Mesodermal cell (in vitro differentiated cells): ENCODE measurements at regions not wholly inside any gene's neighbourhood (a gene's known extent, or its start where the extent isn't known, plus 50 kb on each side); places are given as distances from the start of the nearest gene placed in this dataset.
"Not testable (repeated sequence)": the region's sequence is repeated elsewhere in the genome, so short reads cannot be mapped to it uniquely, and the experiment has no call there.

Experiments
- H3K27ac ChIP-seq: 2 replicates; pipeline ENCODE4 v1.7.0; 2013; ENCODE audit warnings: mild to moderate bottlenecking, low read depth, low read length, moderate library complexity; ENCODE audit not compliant: severe bottlenecking
- H3K36me3 ChIP-seq: 2 replicates; pipeline ENCODE4 v1.7.1; 2013; ENCODE audit warnings: mild to moderate bottlenecking, low read length, moderate library complexity; ENCODE audit not compliant: control insufficient read depth, insufficient read depth
- H3K4me1 ChIP-seq: one replicate; pipeline ENCODE4 v1.7.1; 2013; ENCODE audit warnings: mild to moderate bottlenecking, low read length; ENCODE audit not compliant: insufficient read depth, control insufficient read depth, poor library complexity, severe bottlenecking
- H3K4me3 ChIP-seq: 2 replicates; pipeline ENCODE4 v1.7.0; 2013; ENCODE audit warnings: low read length, control low read depth, mild to moderate bottlenecking; ENCODE audit not compliant: insufficient read depth, poor library complexity, severe bottlenecking; ENCODE audit errors: extremely low read depth
- H3K9me3 ChIP-seq: 2 replicates; pipeline ENCODE4 v1.7.1; 2013; ENCODE audit warnings: mild to moderate bottlenecking, low read length, moderate library complexity; ENCODE audit not compliant: control insufficient read depth
- WGBS, 2 experiments: methylation state at CpG; one replicate each; pipeline ENCODE4 v1.1.5; 2013; ENCODE audit warnings: missing lambda C conversion rate in 2 of 2; ENCODE audit not compliant: insufficient coverage in 2 of 2; 5-methylcytosine and 5-hydroxymethylcytosine counted together

DNA sequence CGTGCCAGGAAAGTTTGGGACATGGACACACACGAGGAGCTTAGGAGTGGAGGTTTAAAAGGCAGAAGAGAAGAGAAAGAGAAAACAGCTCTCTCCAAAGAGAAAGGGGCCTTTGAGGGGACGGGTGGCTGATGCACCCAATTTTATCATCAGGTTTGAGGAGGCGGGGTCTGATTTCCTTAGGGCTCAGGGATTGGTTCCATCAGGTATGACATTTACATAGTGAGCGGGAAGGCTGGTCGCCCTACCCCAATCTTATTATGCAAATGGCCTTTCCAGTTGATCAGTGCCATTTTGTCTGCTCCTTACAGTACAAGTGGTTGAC is 749.1 kb upstream of the TPTE start:
- Histone ChIP-seq H3K27ac (no peak overlapping the region), H3K4me3 (no peak overlapping the region), H3K36me3 (no peaks in the 10 kb centered on the region), H3K4me1 (no peaks in the 10 kb centered on the region), H3K9me3 (peaks cover 93% of the 10 kb centered on the region)
- 58 to 63% methylated on average over 6 of the region's 6 CpGs for WGBS, 2 experiments

DNA sequence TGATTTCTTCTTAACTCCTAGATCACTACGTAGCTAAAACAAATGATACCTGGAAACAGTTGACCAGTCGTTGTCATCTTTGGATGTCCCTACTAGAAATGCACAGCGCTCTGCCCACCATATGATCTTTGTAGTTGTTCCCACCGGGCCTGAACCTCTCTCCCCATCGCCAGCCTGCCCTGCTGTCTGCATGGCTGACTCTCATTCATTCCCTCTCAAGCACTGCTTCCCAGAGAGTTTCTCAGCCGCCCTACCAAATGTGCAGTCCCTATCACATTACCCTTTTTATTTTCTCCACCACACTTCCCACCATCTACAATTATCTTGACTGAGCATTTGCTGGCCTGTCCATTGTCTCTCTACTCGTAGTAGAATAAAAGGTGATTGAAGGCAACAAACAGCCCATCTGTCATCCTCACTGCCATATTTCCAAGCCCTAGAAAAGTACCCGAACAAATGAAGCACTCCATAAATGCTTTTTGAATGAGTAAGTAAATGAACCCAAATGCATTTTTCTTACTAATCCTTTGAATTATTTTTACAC is 748.4 kb upstream of the TPTE start:
- 63 to 73% methylated on average over 7 of the region's 8 CpGs for WGBS, 2 experiments
- H3K4me1 ChIP-seq, H3K4me3 ChIP-seq, H3K36me3 ChIP-seq, H3K27ac ChIP-seq: not testable (repeated sequence)
- peaks cover 86% of the 10 kb centered on the region for H3K9me3 ChIP-seq

DNA sequence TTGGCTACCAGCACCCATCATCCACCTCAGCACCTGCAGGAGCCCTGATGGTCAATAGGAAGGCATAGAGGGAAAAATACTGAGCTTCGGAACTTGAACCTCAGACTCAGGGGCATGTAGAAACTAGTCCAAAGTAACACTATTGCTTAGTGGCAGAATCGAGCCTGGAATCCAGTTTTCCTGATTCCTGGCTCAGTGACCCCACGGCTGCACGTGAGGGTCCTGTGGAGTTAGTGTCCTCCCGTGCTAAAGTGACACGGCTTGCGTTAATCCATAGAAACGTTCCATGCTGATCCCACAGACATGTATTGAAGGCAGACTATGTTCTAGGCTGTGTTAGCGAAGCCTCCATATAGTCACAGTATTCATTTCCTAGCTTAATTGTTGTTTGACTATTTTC is 747.0 kb upstream of the TPTE start:
- WGBS, 2 experiments, result 62 to 71% methylated on average over 8 to 9 of the region's 9 CpGs
- H3K4me3 ChIP-seq, result no peak overlapping the region
- H3K9me3 ChIP-seq, result peaks cover 83% of the 10 kb centered on the region
- H3K27ac ChIP-seq, result no peak overlapping the region
- H3K4me1 ChIP-seq, result no peaks in the 10 kb centered on the region
- H3K36me3 ChIP-seq, result no peaks in the 10 kb centered on the region

DNA sequence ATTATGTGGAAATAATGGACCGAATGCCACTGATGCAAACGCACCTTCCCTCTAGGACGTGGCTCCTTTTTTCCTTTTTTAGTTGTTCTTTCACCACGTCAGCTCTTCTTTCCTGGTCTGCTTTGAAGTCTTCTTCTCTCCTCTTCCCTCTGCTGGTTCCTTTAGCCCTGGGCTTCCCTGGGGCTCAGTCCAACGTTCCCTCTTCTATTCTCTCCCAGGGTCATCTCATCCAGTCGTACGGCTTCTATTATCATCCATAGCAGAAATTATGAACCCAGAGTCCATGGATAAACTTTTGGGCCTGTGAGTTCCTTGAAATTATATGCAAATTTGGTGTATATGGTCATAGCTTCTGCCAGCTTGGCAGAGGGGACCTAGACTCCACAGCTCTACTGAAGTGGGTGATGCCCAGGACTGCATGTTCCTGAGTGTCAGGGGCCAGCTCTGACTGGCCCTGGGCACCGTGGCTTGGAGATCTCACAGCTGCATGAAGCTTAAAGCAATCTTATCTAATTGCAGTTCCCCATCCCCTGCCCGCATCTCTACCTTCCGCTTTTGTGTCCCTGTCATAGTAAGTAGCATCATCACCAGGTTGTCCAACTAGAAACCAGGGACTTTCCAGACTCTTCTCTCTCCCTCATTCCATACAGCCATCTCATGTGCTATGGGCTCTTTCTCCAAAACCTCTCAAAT is 746.3 kb upstream of the TPTE start:
- H3K9me3 ChIP-seq, result peaks cover 80% of the 10 kb centered on the region
- H3K36me3 ChIP-seq, H3K27ac ChIP-seq, H3K4me1 ChIP-seq, H3K4me3 ChIP-seq: not testable (repeated sequence)
- 61 to 69% methylated on average over 10 of the region's 10 CpGs for WGBS, 2 experiments

DNA sequence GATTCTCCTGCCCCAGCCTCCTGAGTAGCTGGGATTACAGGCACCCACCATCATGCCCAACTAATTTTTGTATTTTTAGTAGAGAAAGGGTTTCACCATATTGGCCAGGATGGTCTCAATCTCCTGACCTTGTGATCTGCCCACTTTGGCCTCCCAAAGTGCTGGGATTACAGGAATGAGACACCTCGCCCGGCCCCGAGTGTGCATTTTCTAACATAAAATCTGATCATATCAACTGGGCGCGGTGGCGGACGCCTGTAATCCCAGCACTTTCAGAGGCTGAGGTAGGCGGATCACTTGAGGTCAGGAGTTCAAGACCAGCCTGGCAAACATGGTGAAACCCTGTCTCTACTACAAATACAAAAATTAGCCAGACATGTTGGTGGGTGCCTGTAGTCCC is 745.5 kb upstream of the TPTE start:
- not testable (repeated sequence) for H3K4me1 ChIP-seq, H3K27ac ChIP-seq, H3K36me3 ChIP-seq, H3K4me3 ChIP-seq
- peaks cover 78% of the 10 kb centered on the region for H3K9me3 ChIP-seq
- 68 to 78% methylated on average over 8 of the region's 8 CpGs for WGBS, 2 experiments

DNA sequence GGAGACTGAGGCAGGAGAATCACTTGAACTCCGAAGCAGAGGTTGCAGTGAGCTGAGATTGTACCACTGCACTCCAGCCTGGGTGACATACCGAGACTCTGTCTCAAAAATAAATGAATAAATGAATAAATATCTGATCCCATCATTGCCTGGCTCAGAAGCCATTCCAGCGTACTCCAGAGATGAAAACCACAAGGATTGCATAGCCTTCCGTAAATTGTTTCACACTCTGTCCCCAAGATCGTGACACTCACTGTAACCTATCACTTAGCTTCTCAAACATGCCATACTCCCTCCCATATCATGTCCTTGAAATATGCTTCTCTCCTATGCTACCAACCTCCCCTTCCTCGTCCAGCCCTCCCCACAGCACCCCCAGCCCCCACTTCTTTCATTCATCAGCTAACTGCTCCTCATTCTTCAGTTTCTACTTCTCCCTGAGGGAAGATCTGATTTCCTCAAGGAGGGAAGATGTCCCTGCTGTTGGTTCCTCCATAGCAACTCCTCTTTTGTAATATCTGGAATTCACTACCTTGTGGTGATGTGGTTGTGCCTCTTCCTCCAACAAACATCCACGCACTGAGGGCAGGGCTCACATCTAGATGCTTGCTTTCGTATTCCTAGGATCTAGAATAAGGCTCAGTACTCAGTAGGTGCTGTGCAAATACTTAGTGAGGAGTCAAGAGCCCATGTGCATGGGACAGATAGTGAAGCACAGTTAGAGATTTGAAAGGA is 744.9 kb upstream of the TPTE start:
- not testable (repeated sequence) for H3K36me3 ChIP-seq, H3K4me3 ChIP-seq, H3K4me1 ChIP-seq, H3K27ac ChIP-seq
- peaks cover 74% of the 10 kb centered on the region for H3K9me3 ChIP-seq
- WGBS, 2 experiments, result 58 to 64% methylated on average over 5 of the region's 8 CpGs

DNA sequence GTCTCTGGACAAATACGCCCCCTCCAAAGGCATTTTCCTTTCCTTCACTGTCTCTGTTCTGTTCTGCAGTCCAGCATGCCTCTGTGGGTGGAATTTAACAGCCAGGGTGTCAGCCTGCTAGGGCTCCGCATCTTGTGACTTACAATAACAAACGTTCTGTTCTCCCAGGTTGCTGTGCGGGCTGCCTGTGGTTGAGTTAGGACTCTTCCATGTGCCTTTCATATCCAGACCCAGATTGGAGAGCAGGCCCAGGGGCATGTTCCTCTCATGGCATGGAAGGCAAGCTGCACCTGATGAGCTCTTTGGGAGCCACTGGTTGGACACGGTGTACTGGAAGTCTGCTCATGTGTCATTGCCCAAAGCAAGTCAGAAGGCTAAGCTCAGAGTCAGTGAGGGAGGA is 742.8 kb upstream of the TPTE start:
- not testable (repeated sequence) for H3K4me1 ChIP-seq, H3K4me3 ChIP-seq, H3K27ac ChIP-seq, H3K36me3 ChIP-seq
- peaks cover 71% of the 10 kb centered on the region for H3K9me3 ChIP-seq
- 72 to 84% methylated on average over 5 of the region's 5 CpGs for WGBS, 2 experiments

DNA sequence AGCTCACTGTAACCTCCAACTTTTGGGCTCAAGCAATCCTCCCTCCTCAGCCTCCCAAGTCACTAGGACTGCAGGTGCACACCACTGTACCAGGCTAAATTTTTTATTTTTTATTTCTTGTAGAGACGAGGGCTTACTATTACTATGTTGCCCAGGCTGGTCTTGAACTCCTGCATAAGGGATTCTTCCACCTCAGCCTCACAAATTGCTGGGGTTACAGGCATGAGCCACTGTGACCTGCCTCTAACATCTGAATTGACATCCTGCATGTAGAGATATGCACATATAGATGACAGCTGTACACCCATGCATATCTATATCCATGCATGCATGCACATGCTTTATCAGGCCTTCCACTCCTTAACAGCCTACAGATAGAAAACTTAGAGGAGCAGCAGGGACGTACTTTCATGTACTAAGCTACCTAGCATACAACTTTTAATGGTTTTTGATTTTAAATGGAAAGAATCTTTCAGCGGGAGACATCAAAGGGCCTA is 740.9 kb upstream of the TPTE start:
- Histone ChIP-seq H3K27ac (no peak overlapping the region), H3K36me3 (no peaks in the 10 kb centered on the region), H3K4me1 (no peaks in the 10 kb centered on the region), H3K9me3 (peaks cover 67% of the 10 kb centered on the region), H3K4me3 (no peak overlapping the region)
- 54 to 75% methylated on average over 1 of the region's 3 CpGs for WGBS, 2 experiments

DNA sequence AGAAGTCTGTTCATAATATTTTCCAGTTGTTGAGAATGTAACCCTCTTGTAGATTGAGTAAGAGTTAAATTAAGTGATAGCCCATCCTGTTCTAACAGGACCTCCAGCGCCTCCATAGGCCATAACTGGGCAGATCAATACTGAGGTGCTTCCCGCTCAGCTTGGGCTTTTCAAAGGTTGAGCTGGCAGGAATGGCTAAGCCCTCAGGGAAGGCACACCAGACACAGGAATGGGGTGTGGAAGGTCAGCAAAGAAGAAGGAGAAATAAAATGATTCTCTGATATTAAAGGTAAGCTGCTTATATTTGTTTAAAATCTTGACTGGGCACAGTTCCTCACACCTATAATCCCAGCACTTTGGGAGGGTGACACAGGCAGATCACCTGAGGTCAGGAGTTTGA is 737.8 kb upstream of the TPTE start:
- peaks cover 68% of the 10 kb centered on the region for H3K9me3 ChIP-seq
- not testable (repeated sequence) for H3K4me1 ChIP-seq, H3K36me3 ChIP-seq, H3K4me3 ChIP-seq, H3K27ac ChIP-seq
- 65 to 80% methylated on average over 1 to 2 of the region's 2 CpGs for WGBS, 2 experiments

DNA sequence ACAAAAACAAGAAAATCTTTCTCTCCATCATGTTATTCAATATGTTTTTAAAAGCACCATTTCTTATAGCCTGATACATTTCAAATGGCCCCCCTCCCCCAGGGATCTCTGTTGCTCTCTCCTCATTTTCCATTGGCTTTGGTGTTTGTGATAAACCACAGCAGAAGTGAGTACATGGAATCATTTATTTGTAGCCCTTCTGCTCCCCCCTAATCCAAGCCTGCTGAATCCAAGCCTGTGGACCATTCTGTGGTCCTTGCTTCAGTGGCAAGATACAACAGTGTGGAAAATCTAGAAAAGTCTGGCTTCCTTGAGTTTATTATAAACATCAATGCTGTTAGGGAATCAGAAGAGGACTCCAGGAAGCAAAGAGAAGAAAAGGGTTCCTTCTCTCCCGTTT is 737.2 kb upstream of the TPTE start:
- H3K27ac ChIP-seq, H3K36me3 ChIP-seq, H3K4me3 ChIP-seq, H3K4me1 ChIP-seq: not testable (repeated sequence)
- WGBS, 2 experiments, result 10 to 33% methylated on average over 1 of the region's 1 CpG
- H3K9me3 ChIP-seq, result peaks cover 66% of the 10 kb centered on the region

DNA sequence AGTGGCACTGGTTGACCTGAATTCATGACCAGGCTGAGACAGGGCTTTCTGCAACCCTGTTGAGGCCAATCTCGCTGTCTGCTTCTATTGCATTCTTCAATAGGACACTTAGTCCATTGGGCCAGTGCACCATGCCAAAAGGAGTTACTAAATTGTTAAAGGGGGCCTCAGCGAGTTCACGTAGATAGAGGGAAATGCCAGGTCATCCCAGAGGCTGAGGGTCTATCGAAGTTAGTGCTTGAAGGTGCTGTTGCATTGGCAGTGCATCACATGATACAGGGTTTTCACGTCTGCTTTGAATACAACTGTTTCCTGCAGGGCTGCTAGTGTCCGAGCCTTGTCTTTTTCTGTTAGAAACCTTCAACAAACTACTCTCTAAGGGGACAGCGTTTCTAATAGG is 735.3 kb upstream of the TPTE start:
- H3K9me3 ChIP-seq, result peaks cover 64% of the 10 kb centered on the region
- 46 to 55% methylated on average over 7 of the region's 7 CpGs for WGBS, 2 experiments
- not testable (repeated sequence) for H3K36me3 ChIP-seq, H3K4me3 ChIP-seq, H3K4me1 ChIP-seq, H3K27ac ChIP-seq
